NCI-H82 treated with DMSO at 0.1 percent for 48 hours (cell line): ENCODE measurements at regions not wholly inside any gene's neighbourhood (a gene's known extent, or its start where the extent isn't known, plus 50 kb on each side); places are given as distances from the start of the nearest gene placed in this dataset.
"Not testable (repeated sequence)": the region's sequence is repeated elsewhere in the genome, so short reads cannot be mapped to it uniquely, and the experiment has no call there.

Experiments
- DNase-seq: peaks from one replicate; lab custom pipeline; 2025; ENCODE audit not compliant: unreplicated experiment; lab: John Stamatoyannopoulos, UW

DNA sequence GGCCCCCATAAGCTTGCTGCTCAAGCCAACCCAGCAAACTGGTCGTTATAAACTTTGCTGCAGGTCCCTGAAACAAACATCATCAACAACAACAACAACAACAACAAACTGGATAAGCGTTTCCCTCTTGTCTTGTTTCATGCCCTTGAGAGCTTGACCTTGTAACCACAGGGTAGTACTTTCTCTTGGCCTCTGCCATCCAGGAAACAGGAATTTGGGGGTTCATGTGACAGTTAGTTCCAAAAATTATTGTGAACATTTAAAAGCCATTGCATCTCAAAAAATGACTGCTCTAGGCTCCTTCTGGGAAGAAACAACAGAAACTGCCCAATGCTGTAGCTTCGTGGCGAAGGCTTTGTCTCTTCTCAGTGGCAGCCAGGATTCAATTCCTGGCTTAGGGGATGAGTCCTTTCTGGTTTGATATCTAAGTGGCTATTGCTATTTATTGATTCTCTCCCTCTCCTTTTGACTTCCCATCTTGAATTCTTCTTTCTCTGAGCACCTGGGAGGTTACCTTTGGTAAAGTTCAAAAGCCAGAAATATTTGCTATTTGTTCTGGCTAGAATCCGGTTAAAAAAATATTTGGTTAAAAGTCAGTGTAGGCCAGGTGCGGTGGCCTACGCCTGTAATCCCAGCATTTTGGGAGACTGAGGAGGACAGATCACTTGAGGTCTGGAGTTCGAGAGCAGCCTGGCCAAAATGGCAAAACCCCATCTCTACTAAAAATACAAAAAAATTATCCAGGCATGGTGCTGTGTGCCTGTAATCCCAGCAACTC, 52.0 kb upstream of the CPM start:
- no peak for DNase-seq

DNA sequence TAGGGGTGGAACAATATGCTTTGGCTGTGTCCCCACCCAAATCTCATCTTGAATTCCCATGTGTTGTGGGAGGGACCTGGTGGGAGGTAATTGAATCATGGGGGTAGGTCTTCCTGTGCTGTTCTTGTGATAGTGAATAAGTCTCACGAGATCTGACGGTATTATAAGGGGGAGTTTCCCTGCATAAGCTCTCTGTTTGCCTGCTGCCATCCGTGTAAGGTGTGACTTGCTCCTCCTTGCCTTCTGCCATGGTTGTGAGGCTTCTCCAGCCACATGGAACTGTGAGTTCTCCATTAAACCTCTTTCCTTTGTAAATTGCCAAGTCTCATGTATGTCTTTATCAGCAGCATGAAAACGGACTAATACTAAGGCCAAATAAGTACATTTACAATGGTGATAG, 64.6 kb upstream of the CPM start:
- DNase-seq: not testable (repeated sequence)

DNA sequence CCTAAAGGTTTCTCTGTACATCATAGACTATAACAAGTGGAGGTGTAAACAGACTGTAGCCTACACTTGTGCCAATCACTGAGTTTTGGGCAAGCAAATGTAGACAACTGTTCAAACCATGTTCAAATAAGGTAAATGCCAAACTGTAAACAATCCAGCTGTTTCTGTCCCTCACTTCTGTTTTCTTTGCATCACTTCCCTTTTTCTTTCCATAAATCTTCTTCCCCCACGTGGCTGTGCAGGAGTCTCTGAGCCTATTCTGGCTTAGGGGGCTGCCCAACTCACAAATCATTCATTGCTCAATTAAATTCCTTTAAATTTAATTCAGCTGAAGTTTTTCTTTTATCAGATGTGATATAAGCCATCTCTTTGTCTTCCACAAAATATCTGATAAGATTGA, 65.1 kb upstream of the CPM start:
- DNase-seq: no peak

DNA sequence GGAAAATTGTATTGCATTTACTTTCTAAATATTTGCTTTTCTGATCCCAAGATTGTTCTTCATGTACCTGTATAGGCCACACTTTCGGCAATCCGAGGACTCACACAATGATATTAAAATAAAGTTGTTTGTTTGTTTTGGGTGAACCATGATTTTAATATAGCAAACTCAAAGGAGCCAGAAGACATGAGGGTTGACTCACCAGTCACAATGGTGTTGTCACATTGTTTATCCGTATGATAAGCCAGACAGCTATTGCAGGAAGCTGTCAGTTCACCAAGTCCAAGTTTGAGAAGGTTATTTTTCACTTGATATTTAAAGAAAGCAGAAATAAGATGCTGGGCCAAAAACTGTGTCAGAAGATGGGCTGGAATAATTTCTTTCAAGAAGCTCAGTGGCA, 67.1 kb upstream of the CPM start:
- no peak for DNase-seq

DNA sequence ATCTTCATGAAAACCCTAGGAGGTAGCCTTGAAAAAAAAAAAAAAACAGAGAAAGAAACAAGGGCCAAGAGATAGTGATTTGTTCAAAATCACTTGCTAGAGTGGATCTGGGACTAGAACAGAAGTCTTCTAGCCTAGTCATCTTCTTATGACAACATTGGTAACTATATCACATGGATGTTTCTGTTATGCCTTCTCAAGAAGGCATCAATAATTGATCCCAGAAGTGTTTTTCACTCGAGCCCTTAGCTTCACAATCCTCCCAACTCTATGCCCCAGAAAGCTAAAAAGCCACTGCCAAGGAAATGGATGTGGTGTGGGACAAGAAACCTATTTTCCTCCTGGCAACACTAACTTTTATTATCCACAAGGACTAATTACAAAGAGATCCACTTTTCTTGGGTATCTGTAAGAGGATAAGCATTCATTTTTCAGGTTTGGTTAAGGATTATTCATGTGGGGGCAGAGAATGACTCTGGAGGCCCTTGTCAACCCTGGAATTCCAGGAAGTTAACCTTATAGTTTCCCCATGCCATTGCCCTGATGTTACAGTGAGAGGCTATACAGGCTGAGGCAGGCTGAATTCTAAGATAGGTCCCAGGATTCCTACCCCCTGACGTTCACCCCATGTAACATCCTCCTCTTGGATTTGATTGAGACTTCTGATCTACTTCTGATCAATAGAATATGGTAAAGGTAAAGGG, 67.7 kb upstream of the CPM start:
- DNase-seq: no peak

DNA sequence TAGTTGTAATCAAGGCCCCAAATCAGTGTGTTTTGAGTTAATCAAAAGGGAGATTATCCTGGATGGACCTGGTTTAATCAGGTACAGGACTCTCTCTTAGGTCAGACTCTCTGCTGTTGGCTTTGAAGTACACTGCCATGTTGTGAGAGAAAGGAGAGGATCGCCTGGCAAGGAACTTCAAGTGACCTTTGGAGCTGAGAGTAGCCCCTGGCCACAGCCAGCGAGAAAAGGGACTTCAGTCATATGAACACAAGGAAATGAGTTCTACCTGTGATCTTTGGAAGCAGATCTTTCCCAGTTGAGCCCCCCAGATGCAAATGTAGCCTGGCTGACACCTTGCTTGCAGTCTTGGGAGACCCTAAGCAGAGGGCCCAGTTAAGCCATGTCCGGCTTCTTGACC, 68.3 kb upstream of the CPM start:
- no peak for DNase-seq

DNA sequence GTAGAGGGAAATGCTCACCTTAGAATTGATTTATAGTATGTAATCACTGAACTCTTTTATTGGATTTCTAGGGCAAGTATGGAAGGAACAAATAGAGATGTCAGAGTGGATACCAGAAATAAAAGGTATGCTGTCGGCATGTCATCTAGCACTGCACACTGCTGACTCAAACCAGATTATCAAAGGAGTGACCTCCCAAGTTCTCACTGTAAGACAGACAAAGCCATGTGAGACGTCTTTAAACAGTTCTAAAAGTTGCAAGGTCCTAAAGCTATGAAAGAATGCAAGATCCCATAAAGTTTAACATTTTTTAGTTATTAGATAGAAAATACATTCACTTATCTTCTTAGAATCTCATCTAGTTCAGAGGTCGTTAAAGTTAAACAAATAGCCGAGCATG, 70.0 kb upstream of the CPM start:
- no peak for DNase-seq

DNA sequence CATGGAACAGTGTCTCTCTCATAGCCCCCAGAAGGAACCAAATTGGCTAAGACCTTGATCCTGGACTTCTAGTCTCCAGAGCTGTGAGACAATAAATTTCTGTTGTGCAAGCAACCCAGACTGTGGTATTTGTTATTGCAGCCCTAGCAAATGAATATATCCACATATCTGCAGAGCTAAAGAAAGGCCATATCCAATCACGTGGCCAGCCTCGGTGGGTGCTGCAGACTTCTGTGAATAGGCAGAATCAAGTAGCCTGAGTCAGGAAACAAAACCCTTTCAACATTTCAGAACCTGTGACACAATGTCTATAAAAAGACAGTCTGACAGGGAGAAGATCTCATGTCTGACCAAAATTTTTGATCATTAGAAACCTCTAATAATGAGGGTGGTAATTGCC, 71.0 kb upstream of the CPM start:
- DNase-seq: no peak

DNA sequence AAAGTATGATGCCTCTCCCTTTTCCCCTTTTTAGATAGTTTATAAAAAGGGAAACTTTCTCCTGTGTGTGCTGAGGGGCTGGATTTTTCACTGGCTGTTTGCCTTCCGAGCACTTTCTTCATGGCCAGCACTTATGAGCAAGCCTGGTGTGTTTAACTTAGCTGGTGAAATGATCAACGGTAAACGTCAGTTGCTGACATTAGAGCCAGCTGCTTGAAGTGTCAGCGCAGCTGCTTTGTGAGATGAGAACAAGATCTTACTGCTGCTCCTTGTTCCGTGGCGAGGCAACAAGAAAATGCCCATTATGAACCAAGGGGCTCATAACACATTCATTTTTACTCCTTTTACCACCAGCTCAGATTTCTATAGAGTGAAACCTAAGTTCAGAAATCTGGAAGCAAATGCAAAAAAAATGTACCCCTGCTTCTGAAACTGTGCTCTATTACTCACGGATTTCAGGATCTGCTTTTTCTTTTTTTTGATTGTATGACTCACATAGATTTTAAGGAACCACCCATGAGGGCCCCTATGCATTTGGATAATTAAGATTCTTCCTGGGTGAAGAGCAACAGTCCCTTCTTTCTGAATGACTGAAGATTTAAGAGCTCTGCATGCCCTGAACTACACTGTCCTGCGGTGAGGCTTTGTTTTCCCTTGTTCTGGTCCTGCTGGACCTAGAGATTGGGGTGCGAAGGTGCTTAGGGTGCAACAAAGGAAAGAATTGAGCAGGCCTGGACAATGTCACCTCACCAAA, 74.3 kb upstream of the CPM start:
- DNase-seq: no peak

DNA sequence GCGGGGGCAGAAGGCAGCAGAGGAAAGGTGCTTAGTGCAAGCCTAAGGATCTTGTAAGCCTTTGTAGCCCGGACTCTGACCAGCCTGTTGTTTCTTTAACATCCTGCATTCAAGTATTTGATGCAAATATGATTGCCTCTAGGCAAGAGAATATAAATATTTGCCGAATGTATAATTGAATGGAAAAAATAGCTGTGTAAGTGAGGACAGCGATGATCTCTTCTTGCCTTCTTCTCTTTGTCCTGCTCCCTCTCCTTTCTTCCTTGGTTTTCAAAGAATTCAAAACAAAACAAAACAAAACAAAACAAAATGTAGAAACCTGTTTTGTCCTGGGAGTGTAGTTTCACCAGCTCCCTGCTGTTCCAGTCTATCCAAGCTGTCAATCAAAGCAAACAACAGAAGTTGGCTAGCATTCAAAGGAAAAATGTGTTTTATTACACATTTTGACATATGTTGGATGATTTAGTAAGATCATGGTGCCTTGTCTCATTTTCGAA, 74.9 kb upstream of the CPM start:
- no peak for DNase-seq

DNA sequence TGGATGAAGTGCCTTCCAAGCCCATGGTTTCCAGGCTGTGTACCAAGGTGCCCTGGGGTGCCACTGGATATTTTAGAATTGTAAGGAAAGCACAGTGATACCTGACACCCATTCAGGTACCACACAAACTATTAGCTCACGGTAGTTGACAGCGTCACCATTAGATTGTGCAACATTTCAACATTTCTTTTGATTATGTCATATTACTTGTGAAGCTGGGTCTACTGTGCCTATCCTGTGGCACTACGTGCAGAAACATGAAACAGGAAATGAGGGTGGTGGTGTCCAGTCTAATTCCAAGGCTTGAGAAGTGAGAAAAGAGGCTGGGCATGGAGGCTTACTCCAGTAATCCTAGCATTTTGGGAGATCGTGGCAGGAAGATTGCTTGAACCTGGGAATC, 75.5 kb upstream of the CPM start:
- no peak for DNase-seq

DNA sequence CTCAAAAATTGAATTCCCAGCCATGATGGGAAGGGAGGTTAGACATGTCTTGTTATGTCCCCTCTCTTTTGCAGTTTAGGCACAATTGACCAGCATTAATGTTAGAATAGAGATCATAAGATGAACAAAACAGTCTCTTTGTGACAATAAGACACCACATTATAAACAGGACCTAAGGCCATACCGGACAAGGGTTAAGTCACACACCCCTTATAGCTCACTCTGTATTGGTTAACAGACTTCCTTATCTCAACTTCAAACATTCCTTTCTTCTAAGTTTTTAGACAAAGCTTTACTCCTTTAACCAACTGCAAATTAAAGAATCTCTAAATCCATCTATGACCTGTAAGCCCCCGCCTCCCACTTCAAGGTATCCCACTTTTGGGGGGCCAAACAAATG, 81.1 kb upstream of the CPM start:
- no peak for DNase-seq

DNA sequence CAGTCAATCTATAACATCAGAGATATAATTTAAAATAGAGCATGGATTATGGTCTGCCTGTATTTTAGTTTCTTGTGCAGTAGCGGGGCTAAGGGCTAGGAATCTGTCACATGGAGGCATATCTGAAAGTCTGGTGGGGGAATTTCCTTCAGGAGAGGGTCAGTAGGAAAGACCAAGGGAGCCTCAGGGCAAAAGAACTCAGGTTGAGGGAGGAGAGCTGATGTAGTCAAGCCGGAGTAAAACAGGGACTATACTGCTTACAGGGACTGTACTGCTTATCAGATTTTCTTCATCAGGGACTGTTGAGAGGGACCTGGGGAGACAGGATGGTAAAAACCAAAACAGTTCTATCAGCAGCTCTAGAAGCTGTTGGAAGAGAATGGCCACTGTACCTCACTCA, 82.0 kb upstream of the CPM start:
- DNase-seq: no peak

DNA sequence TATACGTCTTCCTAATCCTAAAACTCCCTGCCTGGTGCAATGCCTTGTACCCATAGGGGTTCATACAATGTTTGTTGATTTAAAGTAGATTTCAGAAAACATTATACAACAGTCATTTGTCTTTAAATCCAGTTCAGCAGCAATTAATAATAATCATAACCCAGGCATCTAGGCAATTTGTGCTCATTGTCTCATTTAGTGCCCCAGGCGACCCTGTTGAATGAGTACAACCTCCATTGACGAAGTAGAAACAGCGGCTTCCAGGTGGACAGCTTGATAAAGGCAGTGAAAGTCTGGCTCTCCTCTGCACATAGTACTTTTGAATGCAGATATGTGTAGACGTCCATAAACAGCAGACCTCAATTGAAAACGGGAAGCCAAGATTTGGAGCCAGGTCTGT, 82.9 kb upstream of the CPM start:
- DNase-seq: no peak

DNA sequence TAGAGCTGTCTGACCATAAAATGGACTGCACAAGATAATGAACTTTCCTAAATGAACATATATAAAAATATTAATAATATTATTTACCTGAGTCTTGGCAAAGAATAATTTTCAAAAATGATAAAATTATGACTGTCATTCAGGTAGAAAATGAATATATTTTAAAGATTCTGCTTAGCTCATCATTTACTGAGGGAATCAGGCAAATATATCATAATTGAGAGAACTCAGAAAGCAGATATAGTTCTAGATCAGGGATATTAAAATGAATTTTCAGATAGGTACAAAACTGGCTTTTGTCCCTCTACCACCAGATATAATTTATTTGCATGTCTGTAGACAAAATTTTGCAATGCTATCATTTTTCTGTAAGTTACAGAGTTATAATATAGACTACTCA, 86.1 kb upstream of the CPM start:
- DNase-seq: no peak

DNA sequence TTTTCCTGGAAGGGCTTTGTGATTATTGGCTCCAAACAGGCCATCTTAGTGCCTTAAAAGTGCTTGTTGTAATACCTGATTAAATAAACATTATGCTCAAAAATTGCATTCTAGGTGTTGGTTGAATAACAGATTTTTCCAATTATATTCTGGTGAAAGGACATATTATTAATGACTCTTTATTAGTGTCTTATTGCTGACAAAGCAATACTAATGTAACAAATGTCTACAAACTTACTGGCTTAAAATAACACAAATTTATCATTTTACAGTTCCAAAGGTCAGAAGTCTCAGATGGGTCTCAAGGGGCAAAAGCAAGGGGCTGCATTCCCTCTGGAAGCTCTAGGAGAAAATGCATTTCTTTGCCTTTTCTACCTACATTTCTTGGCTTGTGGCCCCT, 86.9 kb upstream of the CPM start:
- DNase-seq: no peak

DNA sequence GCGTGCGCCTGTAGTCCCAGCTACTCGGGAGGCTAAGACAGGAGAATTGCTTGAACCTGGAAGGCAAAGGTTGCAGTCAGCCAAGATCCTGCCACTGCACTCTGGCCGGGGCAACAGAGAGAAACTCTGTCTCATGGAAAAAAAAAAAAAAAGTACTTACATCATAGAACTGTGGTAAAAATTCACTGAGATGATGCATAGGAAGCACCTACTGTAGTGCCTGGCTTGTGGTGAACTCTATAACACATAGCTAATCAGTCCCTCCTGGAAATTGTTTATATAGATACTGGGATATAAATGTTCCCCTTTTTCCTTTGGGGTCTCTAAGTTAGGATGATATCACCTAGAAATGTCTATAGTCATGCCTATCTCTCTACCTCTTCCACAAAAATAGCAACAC, 89.7 kb upstream of the CPM start:
- no peak for DNase-seq

DNA sequence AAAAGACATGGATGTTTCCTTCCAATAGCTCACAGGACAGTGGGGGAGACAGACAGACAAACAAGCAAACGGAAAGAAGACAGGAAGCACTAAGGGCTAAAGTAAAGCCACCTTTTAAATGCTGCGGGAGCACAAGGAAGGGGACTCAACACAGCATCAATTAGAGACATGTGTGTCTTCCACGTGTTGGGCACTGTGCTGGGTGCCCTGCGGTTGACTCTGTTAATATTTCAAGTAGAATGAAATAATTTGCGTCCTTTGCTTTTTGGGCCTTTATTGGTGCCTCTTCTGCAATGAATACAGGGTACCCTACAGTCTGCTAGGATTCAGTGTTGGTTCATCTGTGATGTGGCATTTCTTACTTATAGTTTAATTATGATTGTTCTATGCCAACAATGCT, 90.9 kb upstream of the CPM start:
- no peak for DNase-seq

DNA sequence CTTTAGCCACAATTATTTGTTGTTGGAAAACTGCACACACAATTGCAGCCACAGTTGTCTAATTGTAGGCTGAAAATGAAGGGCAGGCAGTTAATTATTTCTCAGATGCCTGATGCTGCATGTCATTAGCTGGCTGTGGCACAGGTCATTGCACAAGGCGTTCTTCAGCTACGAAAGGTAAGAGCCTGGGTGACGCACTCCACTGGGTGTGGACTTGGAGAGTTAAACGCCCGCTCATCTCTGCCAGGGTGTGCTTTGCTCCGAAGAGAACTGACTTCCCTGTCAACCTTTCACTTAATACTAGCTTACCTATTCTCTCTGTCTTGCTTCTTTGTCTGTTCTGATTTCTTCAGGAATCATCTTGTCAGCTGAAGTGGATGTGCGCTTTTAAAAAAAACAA, 91.4 kb upstream of the CPM start:
- DNase-seq: no peak

DNA sequence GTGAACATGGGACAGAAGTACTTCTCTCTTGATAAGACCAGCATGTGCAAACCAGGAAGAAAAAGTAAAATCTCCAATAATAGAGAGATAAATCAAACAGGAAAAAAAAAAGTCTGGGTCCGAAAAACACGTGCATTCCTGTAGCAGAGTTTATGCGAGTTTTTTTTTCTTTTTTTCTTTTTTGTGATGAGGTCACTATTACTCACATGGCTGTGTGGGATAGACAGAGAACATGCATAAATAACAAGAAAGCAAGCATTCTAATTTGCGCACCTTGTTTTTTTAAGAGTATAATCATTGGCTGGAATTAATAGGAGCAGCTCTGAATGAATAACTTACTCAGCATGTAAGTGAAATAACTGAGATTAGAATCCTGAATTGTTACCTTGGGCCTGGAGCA, 91.9 kb upstream of the CPM start:
- DNase-seq: no peak

DNA sequence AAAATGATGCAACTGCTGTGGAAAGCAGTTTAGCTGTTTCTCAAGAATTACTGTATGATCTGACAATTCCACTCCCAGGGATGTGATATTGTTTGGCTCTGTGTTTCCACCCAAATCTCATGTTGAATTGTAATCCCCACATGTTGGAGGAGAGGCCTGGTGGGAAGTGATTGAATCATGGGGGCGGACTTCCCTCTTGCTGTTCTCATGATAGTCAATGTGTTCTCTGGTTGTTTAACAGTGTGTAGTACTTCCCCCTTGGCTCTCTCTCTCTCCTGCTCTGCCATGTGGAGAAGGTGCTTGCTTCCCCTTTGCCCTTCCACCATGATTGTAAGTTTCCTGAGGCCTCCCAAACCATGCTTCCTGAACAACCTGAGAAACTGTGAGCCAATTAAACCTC, 93.4 kb upstream of the CPM start:
- no peak for DNase-seq

DNA sequence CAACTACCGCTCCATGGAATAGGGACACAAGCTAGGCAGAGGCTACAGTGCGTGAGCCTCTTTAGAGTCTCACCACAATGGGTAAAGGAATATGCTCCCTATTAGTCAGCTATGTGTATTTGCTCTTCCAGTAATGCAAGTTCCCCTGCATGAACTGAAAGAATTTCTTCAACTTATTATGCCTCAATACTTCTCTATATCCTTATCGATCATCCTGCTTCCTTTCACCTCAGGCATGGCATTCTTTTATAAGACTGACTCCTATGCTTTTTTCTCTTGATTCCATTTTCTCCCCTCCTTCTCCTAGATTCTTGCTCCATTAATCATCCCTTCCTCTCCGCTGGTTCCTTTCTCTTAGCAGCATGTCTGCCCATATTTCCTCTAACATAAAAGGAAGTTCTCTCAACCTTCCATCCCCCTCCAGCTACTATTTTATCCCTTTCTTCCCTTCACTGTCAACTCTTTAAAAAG, 94.5 kb upstream of the CPM start:
- DNase-seq: no peak
